SH-SY5Y (cell line): ENCODE measurements at regions not wholly inside any gene's neighbourhood (a gene's known extent, or its start where the extent isn't known, plus 50 kb on each side); places are given as distances from the start of the nearest gene placed in this dataset.

Experiments
- GATA2 ChIP-seq: IDR thresholded peaks from 2 replicates; pipeline ENCODE4 v1.6.1; 2011; ENCODE audit warnings: mild to moderate bottlenecking, low read depth, low read length
- GATA3 ChIP-seq: IDR thresholded peaks from 2 replicates; pipeline ENCODE4 v1.6.1; 2011; ENCODE audit warnings: low read depth, mild to moderate bottlenecking, low read length, moderate library complexity

DNA sequence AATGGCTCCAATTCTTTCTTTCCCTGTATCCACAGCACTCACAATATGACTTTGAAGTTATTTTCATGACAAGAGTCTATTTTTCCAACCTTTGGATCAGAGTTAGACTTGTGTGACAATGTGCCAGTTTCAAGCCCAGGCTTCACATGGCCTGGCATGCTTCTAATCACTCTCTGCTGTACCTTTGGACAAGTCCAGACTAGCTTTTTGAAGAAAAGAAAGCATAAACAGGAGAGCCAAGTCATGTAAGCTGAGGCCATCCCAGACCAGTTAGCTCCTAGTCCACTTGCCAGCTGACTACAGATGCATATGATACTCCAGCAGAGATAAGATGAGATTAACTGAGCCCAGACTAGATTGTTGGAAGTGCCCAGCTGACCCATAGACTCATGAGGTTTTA lies 513.6 kb upstream of the C9orf72 start:
- TF ChIP-seq GATA2 (no peak), GATA3 (no peak)
